ENCODE measurements at regions not wholly inside any gene's neighbourhood (a gene's known extent, or its start where the extent isn't known, plus 50 kb on each side); places are given as distances from the start of the nearest gene placed in this dataset.

DNA sequence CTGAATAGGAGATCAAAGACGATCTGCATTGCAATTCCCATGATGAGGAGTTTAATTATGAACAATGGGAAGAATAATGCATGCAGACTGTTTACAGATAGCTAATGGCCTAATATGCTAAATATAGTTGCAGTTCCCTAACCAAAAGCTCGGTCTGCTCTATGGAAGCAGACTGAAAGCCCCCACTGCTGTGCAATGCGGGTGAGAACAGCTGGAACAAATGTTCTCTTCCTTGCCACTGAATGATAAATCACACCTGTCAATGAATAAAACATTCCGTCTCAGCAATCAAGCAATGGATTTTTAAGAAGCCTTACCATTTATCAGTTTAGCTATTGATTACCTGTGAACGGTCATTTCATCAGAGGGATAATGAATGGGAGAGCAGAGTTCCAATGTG, 704.5 kb upstream of the RAB6C start:
- no peak overlapping the region for H3K27ac Mint-ChIP-seq
- H3K27me3 Mint-ChIP-seq, result peaks cover 4% of the 10 kb centered on the region
- TF ChIP-seq, protein P1, sequence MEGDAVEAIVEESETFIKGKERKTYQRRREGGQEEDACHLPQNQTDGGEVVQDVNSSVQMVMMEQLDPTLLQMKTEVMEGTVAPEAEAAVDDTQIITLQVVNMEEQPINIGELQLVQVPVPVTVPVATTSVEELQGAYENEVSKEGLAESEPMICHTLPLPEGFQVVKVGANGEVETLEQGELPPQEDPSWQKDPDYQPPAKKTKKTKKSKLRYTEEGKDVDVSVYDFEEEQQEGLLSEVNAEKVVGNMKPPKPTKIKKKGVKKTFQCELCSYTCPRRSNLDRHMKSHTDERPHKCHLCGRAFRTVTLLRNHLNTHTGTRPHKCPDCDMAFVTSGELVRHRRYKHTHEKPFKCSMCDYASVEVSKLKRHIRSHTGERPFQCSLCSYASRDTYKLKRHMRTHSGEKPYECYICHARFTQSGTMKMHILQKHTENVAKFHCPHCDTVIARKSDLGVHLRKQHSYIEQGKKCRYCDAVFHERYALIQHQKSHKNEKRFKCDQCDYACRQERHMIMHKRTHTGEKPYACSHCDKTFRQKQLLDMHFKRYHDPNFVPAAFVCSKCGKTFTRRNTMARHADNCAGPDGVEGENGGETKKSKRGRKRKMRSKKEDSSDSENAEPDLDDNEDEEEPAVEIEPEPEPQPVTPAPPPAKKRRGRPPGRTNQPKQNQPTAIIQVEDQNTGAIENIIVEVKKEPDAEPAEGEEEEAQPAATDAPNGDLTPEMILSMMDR (IDR thresholded peaks at IDR 0.05; ENCODE audit: unreplicated experiment), result no peak

DNA sequence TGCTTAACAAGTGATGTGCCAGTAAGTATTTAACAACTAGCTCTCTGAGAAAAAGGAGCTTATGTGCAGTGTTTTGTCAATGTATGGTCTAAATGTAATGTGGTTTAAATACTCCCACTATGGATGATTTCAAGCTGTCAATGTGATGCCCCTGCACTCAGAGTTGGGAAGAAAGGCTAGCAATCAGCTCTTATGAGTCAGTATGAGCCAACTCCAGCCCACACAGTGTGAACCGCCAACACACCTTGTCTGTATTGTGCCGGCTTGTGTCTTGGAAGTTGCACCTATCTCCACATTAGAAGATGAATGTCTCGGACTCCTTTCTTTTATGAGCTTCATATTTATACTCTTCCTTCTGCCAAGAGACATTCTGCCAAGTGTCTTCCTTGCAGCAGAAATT, 703.8 kb upstream of the RAB6C start:
- Mint-ChIP-seq H3K4me1 (ENCODE audit: low read depth) (peaks cover 8% of the 10 kb centered on the region), H3K4me3 (ENCODE audit: low read depth) (no peak overlapping the region), H3K27me3 (peaks cover 4% of the 10 kb centered on the region), H3K9me3 (ENCODE audit: low read depth) (peaks cover 8% of the 10 kb centered on the region), H3K27ac (no peak overlapping the region), H3K36me3 (ENCODE audit: insufficient read depth) (no peaks in the 10 kb centered on the region)
- DNase-seq (ENCODE audit: low spot score, unreplicated experiment), result no peak
- TF ChIP-seq, protein P1 (IDR thresholded peaks at IDR 0.05; ENCODE audit: unreplicated experiment), result no peak

More for the DNA sequence above, 704.5 kb upstream of the RAB6C start:
- no peak overlapping the region for H3K4me3 Mint-ChIP-seq (ENCODE audit: low read depth)
- peaks cover 14% of the 10 kb centered on the region for H3K9me3 Mint-ChIP-seq (ENCODE audit: low read depth)
- DNase-seq (ENCODE audit: low spot score, unreplicated experiment), result no peak
- peaks cover 4% of the 10 kb centered on the region for H3K36me3 Mint-ChIP-seq (ENCODE audit: insufficient read depth)
- H3K4me1 Mint-ChIP-seq (ENCODE audit: low read depth), result peaks cover 8% of the 10 kb centered on the region

DNA sequence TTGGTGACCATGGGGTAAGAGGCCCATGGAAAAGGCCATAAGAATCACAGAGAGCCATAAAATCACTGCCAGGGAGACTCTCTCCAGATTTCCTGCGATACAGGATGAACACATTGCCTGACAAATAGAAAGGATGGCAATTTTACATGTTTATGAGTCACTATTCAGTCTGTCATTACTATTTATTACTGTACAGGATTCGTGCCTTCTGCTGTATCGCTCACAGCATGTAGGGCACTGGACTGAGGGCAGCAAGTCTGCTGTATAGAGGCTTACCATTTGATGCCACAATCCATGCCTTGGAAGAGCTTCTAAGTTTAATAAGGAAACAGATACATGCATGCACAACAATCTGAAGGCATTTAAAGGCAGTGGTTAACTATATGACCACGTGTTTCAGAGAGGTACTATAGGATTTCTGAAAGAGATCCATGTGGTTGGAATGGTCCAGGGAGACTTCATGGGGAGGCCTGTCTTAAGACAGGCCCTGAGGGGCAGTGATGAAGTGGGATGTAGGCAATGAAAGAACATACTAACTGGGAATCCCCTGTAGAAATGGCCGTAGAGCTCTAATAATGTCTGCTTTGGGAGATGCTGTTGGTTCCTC, 702.4 kb upstream of the RAB6C start:
- Mint-ChIP-seq H3K4me3 (ENCODE audit: low read depth) (no peak overlapping the region), H3K36me3 (ENCODE audit: insufficient read depth) (no peaks in the 10 kb centered on the region), H3K4me1 (ENCODE audit: low read depth) (peaks cover 8% of the 10 kb centered on the region), H3K9me3 (ENCODE audit: low read depth) (peaks cover 3% of the 10 kb centered on the region), H3K27ac (no peak overlapping the region), H3K27me3 (peaks cover 4% of the 10 kb centered on the region)
- TF ChIP-seq, protein P1 (IDR thresholded peaks at IDR 0.05; ENCODE audit: unreplicated experiment), result no peak
- DNase-seq (ENCODE audit: low spot score, unreplicated experiment), result no peak

DNA sequence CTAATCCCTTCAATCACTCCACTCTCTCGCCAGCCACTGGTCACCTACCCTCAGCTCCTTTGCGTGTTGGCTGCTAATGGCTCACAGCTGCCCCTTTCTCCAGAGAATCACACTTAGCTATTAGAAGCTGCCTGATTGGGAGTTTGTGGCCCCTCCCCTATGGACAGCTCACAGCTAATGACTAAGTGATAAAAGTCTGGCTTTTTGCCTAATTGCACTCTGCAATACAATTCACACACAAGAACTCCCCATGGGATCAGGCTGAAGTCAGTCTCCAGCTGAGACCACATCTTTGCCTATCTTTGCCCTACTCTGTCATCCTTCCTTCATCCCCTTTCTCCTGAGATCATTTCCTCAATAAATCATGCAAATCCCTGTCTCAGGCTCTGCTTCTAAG, 701.9 kb upstream of the RAB6C start:
- peaks cover 3% of the 10 kb centered on the region for H3K9me3 Mint-ChIP-seq (ENCODE audit: low read depth)
- TF ChIP-seq, protein P1 (IDR thresholded peaks at IDR 0.05; ENCODE audit: unreplicated experiment), result no peak
- H3K4me3 Mint-ChIP-seq (ENCODE audit: low read depth), result no peak overlapping the region
- no peaks in the 10 kb centered on the region for H3K36me3 Mint-ChIP-seq (ENCODE audit: insufficient read depth)
- DNase-seq (ENCODE audit: low spot score, unreplicated experiment), result no peak
- H3K4me1 Mint-ChIP-seq (ENCODE audit: low read depth), result peaks cover 8% of the 10 kb centered on the region
- peaks cover 4% of the 10 kb centered on the region for H3K27me3 Mint-ChIP-seq
- H3K27ac Mint-ChIP-seq, result no peak overlapping the region

DNA sequence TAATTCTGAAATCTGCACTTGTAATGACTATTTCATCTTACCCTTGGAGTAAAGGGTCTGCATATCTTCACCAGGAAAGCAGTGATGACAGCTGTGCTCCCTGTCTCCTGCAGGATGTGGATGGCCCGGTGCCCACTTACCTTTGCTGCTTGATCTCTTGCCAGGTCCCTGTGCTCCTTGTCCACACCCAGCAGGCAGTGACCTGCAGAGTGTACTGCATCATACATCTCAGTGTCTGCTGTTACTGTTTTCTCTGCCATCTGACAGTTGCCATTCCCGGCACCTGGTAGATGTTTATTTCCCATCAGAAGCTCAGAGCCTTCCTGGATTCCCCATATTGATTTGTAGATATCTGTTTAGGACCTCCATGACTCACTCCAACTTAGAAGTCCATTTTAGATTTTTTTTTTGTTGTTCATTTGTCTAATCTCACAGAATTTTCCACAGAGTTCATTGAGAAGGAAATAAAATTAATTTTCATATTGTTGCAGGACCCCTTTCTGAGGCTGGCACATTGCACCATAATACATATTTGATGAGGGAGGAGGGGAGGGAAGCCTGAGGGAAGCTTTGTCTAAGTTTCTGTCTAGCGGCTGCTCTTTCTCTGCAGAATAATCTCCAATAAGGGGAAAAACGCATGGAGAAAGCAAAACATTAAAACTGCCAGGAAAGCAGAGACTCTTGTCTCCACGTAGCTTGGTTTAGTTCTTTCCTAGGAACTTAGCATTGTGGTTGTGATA, 697.5 kb upstream of the RAB6C start:
- peaks cover 2% of the 10 kb centered on the region for H3K36me3 Mint-ChIP-seq (ENCODE audit: insufficient read depth)
- peaks cover 12% of the 10 kb centered on the region for H3K9me3 Mint-ChIP-seq (ENCODE audit: low read depth)
- no peak for DNase-seq (ENCODE audit: low spot score, unreplicated experiment)
- no peaks in the 10 kb centered on the region for H3K4me1 Mint-ChIP-seq (ENCODE audit: low read depth)
- TF ChIP-seq, protein P1 (IDR thresholded peaks at IDR 0.05; ENCODE audit: unreplicated experiment), result no peak
- H3K4me3 Mint-ChIP-seq (ENCODE audit: low read depth), result no peak overlapping the region
- no peak overlapping the region for H3K27ac Mint-ChIP-seq
- peaks cover 4% of the 10 kb centered on the region for H3K27me3 Mint-ChIP-seq
